GM21825 (cell line): ENCODE measurements at regions not wholly inside any gene's neighbourhood (a gene's known extent, or its start where the extent isn't known, plus 50 kb on each side); places are given as distances from the start of the nearest gene placed in this dataset.
"Not testable (repeated sequence)": the region's sequence is repeated elsewhere in the genome, so short reads cannot be mapped to it uniquely, and the experiment has no call there.

Experiments
- ATAC-seq: cut with Tn5 transposase; IDR thresholded peaks from one replicate; pipeline ENCODE4 v1.9.1; 2021; ENCODE audit warnings: mild to moderate bottlenecking, moderate library complexity; ENCODE audit not compliant: unreplicated experiment

DNA sequence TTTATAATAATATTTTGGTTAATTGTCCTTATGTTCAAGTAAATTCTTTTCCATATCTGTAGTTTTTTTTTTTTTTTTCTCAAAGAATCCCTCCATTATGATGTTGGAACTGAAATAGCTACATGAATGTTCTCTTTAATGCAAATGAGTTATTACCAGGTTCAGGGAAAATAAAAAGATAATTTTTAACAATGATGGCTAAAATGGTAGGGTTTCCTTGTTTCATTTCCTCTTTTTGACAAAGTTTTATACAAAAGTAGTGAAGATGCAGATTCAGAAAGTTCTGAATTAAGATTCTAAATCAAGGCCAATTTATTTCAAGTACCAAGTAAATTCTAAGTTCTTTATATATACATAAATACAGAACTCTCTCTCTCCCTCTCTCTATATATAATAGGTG lies 779.0 kb upstream of the INTU start:
- ATAC-seq = no peak

DNA sequence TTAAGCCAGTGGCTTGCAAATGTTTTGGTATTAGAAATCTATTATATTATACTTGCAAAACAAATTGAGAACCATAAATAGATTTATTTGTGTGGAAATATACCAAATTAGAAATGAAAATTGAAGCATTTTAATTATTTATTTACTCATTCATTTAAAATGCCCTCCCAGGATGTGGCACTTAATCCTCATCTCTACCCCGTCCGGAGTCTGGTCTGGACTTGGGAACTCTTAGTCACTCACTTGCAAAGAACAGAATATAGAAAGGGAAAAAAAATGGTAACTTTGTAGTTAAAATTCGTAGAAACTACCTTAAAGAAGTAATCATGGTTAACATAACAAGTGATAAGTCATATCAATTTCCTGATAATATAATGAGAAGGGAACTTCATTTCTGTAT lies 775.9 kb upstream of the INTU start:
- ATAC-seq = no peak

DNA sequence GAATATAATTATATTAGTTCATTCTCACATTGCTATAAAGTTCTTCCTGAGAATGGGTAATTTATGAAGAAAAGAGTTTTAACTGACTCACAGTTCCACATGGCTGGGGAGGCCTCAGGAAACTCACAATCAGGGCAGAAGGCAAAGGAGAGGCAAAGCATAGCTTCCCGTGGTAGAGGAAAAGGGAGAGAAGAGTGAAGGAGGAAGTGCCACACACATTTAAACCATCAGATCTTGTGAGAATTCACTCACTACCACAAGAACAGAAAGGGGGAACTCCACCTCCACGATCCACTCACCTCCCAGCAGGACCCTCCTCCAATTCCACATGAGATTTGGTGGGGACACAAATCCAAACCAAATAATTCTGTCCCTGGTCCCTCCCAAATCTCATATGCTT lies 773.4 kb upstream of the INTU start:
- no peak for ATAC-seq

- ATAC-seq = no peak
Measured at GRCh38 chr4:126859872-126860271, 772.9 kb upstream of the INTU start.

- ATAC-seq = no peak
Measured at GRCh38 chr4:126860308-126860707, 772.4 kb upstream of the INTU start.

- ATAC-seq = no peak
Measured at GRCh38 chr4:126869967-126870366, 762.8 kb upstream of the INTU start.

GRCh38 chr4:126871810-126872209 lies 760.9 kb upstream of the INTU start:
- no peak for ATAC-seq

GRCh38 chr4:126874533-126874932 lies 758.2 kb upstream of the INTU start:
- no peak for ATAC-seq

- no peak for ATAC-seq
Measured at GRCh38 chr4:126888968-126889367, 743.8 kb upstream of the INTU start.

GRCh38 chr4:126890383-126890782 lies 742.4 kb upstream of the INTU start:
- no peak for ATAC-seq

- no peak for ATAC-seq
Measured at GRCh38 chr4:126890994-126891393, 741.8 kb upstream of the INTU start.

GRCh38 chr4:126894963-126895362 lies 737.8 kb upstream of the INTU start:
- ATAC-seq = no peak

DNA sequence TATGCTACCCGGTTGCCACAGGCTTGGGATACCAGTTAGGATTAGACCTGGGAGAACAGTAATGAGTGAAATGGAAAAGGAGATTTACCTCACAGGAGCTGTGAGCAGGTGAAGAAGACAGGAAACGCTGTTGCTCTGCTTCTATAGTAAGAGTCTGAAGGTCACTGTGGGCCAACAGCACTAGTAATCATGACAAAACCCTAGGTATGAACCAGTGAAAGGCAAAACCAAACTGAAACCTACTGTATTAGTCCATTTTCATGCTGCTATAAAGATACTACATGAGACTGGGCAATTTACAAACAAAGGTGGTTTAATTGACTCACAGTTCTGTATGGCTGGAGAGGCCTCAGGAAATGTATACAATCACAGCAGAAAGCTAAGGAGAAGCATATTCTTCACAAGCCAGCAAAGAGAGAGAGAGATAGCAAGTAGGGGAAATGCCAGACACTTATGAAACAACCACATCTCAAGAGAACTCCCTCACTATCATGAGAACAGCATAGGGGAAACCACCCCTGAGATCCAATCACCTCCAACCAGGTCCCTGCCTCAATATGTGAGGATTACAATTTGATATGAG lies 736.7 kb upstream of the INTU start:
- ATAC-seq = no peak

DNA sequence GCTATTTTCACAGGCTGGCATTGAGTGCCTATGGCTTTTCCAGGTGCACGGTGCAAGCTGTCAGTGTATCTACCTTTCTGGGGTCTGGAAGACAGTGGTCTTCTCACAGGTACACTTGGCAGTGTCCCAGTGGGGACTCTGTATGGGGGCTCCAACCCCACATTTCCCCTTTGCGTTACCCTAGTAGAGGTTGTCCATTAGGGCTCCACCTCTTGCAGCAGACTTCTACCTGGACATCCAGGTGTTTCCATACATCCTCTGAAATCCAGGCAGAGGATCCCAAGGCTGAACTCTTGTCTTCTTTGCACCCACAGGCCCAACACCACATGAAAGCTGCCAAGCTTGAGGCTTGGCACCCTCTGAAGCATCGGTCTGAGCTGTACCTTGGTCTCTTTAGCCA lies 735.7 kb upstream of the INTU start:
- no peak for ATAC-seq

GRCh38 chr4:126898815-126899214 lies 733.9 kb upstream of the INTU start:
- no peak for ATAC-seq

DNA sequence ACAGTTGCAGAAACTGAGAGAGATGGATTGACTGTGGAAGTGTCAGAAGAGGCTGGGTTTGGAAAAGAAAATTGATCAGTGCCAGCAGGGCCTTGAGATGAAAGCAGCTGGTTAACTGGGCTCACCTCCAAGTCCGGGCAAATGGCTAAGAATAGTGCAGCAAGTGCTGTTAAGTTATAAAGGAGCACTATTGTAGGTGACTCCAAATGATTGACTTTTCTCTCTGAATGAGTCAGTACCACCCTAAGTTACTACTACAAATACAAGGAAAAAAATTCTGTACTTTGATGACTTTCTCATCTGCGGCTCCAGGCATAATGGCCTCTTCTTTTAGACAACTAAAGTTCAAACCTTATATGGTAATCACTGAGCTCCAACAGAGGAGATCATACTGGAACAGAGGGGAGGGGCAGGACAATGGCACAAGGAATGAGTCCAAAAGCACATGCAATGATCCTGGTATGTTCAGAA lies 733.4 kb upstream of the INTU start:
- no peak for ATAC-seq

DNA sequence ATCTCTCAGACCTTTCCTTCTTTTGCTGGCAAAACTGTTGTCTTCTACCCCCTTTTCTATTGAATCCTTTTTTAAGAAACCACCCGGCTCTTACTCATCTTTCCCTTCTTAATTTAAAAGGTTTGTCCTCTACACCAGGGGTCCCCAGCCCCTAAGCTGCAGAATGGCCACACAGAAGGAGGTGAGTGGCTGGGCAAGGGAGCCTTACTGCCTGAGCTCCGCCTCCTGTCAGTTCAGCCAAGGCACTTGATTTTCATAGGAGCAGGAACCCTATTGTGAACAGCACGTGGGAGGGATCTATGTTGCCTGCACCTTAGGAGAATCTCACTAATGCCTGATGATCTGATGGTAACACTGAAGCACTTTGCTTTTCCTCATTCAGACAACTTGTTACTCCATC lies 726.3 kb upstream of the INTU start:
- no peak for ATAC-seq

DNA sequence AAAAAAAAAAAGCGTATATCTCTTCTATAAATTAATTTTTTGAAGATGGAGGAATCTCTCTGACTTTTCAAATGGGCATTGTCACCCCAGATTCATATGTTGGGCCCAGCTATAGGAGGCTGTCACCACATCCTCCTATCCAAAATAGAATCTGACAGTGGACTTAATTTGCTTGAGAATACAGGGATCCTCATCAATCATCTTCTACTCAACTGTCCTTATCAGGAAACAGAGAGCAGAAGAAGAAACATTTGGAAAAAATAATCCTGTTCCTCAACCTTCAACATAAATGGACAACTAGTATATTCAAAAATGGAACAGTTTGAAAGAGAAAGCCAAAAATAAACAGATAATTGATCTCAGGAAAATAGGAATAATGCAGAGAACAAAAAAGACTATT lies 725.4 kb upstream of the INTU start:
- ATAC-seq = no peak

DNA sequence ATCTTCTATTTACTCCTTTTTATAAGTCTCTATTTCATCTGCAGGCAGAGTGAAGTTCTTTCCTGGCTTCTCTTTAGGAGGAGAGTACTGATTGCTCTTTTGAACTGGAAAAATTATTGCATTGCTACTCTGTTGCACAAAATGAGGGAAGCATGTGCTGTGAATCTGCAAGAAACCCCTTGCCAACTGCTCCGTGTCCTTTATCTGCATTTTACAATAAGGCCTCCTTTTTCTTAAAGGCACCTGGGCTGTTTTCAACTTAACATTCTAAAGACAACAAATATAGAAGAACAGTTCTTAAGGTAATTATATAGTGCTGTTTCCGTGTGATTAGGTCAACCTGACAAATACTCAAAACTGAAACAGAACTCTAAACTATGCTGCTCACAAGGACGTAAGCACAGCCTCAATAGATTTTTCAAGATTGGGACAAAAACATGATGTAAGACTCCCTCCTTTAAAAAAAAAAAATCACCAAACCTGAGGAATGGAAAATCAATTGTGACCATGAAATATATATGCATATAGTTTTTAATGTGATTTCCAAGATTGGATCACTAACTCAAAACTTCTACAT lies 716.6 kb upstream of the INTU start:
- ATAC-seq = no peak

GRCh38 chr4:126916626-126917140 lies 716.1 kb upstream of the INTU start:
- no peak for ATAC-seq

DNA sequence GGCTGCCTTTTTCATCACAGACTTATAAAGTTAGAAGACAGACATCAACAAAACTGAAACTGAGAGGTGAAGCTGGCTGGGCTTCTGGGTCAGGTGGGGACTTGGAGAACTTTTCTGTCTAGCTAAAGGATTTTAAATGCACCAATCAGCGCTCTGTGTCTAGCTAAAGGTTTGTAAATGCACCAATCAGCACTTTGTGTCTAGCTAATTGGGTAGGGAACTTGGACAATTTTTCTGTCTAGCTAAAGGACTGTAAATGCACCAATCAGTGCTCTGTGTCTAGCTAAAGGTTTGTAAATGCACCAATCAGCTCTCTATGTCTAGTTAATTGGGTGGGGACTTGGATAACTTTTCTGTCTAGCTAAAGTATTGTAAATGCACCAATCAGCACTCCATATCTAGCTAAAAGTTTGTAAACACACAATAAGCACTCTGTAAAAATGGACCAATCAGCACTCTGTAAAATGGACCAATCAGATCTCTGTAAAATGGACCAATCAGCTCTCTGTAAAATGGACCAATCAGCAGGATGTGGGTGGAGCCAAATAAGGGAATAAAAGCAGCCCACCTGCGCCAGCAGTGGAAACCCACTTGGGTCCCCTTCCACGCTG lies 710.3 kb upstream of the INTU start:
- ATAC-seq = not testable (repeated sequence)

GRCh38 chr4:126924237-126924636 lies 708.5 kb upstream of the INTU start:
- ATAC-seq = no peak
